Uterus (tissue), 2 donors: ENCODE measurements at regions not wholly inside any gene's neighbourhood (a gene's known extent, or its start where the extent isn't known, plus 50 kb on each side); places are given as distances from the start of the nearest gene placed in this dataset.
"Not testable (repeated sequence)": the region's sequence is repeated elsewhere in the genome, so short reads cannot be mapped to it uniquely, and the experiment has no call there.

Experiments used
- POLR2A ChIP-seq, 2 donors: fragments of 450-650 bp; IDR thresholded peaks; one replicate each; pipeline ENCODE4 v1.6.1; 2016; ENCODE audit warnings: antibody characterized with exemption in 2 of 2, mild to moderate bottlenecking in 1 of 2, moderate library complexity in 1 of 2
- TF ChIP-seq, protein P1 (sequence below), 4 experiments: fragments of 200-600 bp in 2 of 4; fragments of 450-650 bp in 2 of 4; sonication (generic) in 2 of 4; IDR thresholded peaks; one replicate each; pipeline ENCODE4 v1.5.1; 2016 to 2019; ENCODE audit warnings: antibody characterized with exemption in 4 of 4, mild to moderate bottlenecking in 2 of 4, moderate library complexity in 1 of 4

DNA sequence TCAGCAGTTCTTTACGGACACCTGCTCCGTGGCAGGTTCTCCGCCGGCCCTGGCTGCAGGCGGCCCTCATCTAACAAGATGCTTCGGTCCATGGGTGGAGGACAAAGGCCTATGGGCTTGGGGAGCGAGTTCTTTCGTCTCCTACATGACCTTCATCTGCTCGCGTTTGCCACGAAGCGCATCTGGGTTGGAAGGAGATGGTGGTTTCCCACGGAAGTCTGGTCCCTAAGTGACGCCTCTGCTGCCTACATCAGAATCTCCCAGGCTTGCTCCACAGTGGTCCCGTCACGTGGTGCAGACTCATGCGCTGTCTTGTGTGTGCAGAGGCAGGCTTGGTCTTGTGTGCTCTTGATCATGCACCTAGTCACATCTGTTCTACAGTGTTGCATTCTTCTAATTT lies 341.7 kb downstream of the CACNA1B start:
- TF ChIP-seq POLR2A (IDR thresholded peaks at IDR 0.05), result not testable (repeated sequence)
- TF ChIP-seq, protein P1, sequence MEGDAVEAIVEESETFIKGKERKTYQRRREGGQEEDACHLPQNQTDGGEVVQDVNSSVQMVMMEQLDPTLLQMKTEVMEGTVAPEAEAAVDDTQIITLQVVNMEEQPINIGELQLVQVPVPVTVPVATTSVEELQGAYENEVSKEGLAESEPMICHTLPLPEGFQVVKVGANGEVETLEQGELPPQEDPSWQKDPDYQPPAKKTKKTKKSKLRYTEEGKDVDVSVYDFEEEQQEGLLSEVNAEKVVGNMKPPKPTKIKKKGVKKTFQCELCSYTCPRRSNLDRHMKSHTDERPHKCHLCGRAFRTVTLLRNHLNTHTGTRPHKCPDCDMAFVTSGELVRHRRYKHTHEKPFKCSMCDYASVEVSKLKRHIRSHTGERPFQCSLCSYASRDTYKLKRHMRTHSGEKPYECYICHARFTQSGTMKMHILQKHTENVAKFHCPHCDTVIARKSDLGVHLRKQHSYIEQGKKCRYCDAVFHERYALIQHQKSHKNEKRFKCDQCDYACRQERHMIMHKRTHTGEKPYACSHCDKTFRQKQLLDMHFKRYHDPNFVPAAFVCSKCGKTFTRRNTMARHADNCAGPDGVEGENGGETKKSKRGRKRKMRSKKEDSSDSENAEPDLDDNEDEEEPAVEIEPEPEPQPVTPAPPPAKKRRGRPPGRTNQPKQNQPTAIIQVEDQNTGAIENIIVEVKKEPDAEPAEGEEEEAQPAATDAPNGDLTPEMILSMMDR (IDR thresholded peaks at IDR 0.05), result not testable (repeated sequence)
